Gastroesophageal sphincter (tissue), 3 donors: ENCODE measurements at regions not wholly inside any gene's neighbourhood (a gene's known extent, or its start where the extent isn't known, plus 50 kb on each side); places are given as distances from the start of the nearest gene placed in this dataset.

Source experiments
- POLR2A ChIP-seq, 2 donors: fragments of 450-650 bp; IDR thresholded peaks; one replicate each; pipeline ENCODE4 v1.6.1; 2017; ENCODE audit warnings: antibody characterized with exemption in 2 of 2, mild to moderate bottlenecking in 2 of 2, moderate library complexity in 1 of 2
- POLR2AphosphoS5 ChIP-seq: sonication (generic); formaldehyde crosslinking; IDR thresholded peaks from one replicate; pipeline ENCODE4 v1.6.1; 2017; ENCODE audit warnings: antibody characterized with exemption
- TF ChIP-seq, protein P1 (sequence below), 4 experiments: fragments of 200-600 bp in 2 of 4; fragments of 450-650 bp in 2 of 4; sonication (generic) in 1 of 4; IDR thresholded peaks; one replicate each; pipeline ENCODE4 v1.5.1; 2017 to 2019; ENCODE audit warnings: antibody characterized with exemption in 4 of 4, mild to moderate bottlenecking in 2 of 4, moderate library complexity in 2 of 4

DNA sequence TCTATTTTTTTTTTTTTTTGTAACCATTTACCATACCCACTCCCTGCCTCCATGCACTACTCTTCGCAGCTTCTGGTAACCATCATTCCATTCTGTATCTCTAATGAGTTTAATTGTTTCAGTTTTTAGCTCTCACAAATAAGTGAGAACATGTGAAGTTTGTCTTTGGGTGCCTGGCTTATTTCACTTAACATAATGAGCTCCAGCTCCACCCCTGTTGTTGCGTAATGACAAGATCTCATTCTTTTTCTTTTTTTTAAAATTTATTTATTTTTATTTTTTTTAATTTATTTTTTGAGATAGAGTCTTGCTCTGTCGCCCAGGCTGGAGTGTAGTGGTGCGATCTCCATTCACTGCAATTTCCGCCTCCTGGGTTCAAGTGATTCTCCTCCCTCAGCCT, 142.3 kb upstream of the PCLO start:
- TF ChIP-seq, protein P1, sequence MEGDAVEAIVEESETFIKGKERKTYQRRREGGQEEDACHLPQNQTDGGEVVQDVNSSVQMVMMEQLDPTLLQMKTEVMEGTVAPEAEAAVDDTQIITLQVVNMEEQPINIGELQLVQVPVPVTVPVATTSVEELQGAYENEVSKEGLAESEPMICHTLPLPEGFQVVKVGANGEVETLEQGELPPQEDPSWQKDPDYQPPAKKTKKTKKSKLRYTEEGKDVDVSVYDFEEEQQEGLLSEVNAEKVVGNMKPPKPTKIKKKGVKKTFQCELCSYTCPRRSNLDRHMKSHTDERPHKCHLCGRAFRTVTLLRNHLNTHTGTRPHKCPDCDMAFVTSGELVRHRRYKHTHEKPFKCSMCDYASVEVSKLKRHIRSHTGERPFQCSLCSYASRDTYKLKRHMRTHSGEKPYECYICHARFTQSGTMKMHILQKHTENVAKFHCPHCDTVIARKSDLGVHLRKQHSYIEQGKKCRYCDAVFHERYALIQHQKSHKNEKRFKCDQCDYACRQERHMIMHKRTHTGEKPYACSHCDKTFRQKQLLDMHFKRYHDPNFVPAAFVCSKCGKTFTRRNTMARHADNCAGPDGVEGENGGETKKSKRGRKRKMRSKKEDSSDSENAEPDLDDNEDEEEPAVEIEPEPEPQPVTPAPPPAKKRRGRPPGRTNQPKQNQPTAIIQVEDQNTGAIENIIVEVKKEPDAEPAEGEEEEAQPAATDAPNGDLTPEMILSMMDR (IDR thresholded peaks at IDR 0.05), result no peak
- no peak for TF ChIP-seq POLR2A (IDR thresholded peaks at IDR 0.05)
- no peak for TF ChIP-seq POLR2AphosphoS5
